GM12873 (cell line): ENCODE measurements at regions not wholly inside any gene's neighbourhood (a gene's known extent, or its start where the extent isn't known, plus 50 kb on each side); places are given as distances from the start of the nearest gene placed in this dataset.

Source experiments
- CTCF ChIP-seq: IDR thresholded peaks from 2 replicates; pipeline ENCODE4 v1.5.1; 2012; ENCODE audit warnings: low read depth, mild to moderate bottlenecking, moderate library complexity, low read length, control low read depth; ENCODE audit not compliant: insufficient read depth; ENCODE audit errors: missing control alignments

- no peak for TF ChIP-seq CTCF
These were observed 52.1 kb upstream of the TLE3 start for GRCh38 chr15:70149667-70150404.

GRCh38 chr15:70147778-70148177, 50.1 kb upstream of the TLE3 start:
- TF ChIP-seq CTCF: no peak
